BLaER1 treated with 17β-estradiol and CSF1 and Interleukin-3, amounts not matched to agents 10 nM and 100 nM (cell line): ENCODE measurements at regions not wholly inside any gene's neighbourhood (a gene's known extent, or its start where the extent isn't known, plus 50 kb on each side); places are given as distances from the start of the nearest gene placed in this dataset.

Source experiments
- H3K27ac ChIP-seq, 11 experiments: shearing (Covaris generic); formaldehyde crosslinking; 2 replicates each; pipeline ENCODE4 v1.8.1; 2022
- H3K27me3 ChIP-seq, 11 experiments: shearing (Covaris generic); formaldehyde crosslinking; 2 replicates each; pipeline ENCODE4 v1.8.1; 2022
- H3K36me3 ChIP-seq, 11 experiments: shearing (Covaris generic); formaldehyde crosslinking; 2 replicates each; pipeline ENCODE4 v1.8.1; 2022
- H3K4me1 ChIP-seq, 10 experiments: shearing (Covaris generic); formaldehyde crosslinking; 2 replicates each; pipeline ENCODE4 v1.8.1; 2022
- H3K4me2 ChIP-seq, 11 experiments: shearing (Covaris generic); formaldehyde crosslinking; 2 replicates each; pipeline ENCODE4 v1.8.1; 2022
- H3K4me3 ChIP-seq, 10 experiments: shearing (Covaris generic); formaldehyde crosslinking; 2 replicates each; pipeline ENCODE4 v1.8.1; 2022
- H3K9ac ChIP-seq, 11 experiments: shearing (Covaris generic); formaldehyde crosslinking; 2 replicates each; pipeline ENCODE4 v1.8.1; 2022
- H3K9me3 ChIP-seq, 11 experiments: shearing (Covaris generic); formaldehyde crosslinking; replicated peaks in 1 of 11; 2 replicates each; pipeline ENCODE4 v1.8.1; 2022
- H4K20me1 ChIP-seq, 11 experiments: shearing (Covaris generic); formaldehyde crosslinking; 2 replicates each; pipeline ENCODE4 v1.8.1; 2022
- Cebpa-rat ChIP-seq, 11 experiments: shearing (Covaris generic); IDR thresholded peaks; 2 replicates each; pipeline ENCODE4 v1.8.1; 2022

- TF ChIP-seq Cebpa-rat (IDR thresholded peaks at IDR 0.05) = no peak
- no peaks in the 10 kb centered on the region for H3K4me1 ChIP-seq
- H3K27ac ChIP-seq = no peak overlapping the region
- no peak overlapping the region for H3K9ac ChIP-seq
- H3K36me3 ChIP-seq = no peaks in the 10 kb centered on the region
- no peaks in the 10 kb centered on the region for H3K27me3 ChIP-seq
- H3K4me2 ChIP-seq = no peak overlapping the region
- no peak overlapping the region for H3K4me3 ChIP-seq
- H3K9me3 ChIP-seq = no peaks in the 10 kb centered on the region
- no peaks in the 10 kb centered on the region for H4K20me1 ChIP-seq
Observed at GRCh38 chr11:91257667-91258066, 967.0 kb upstream of the FAT3 start.

DNA sequence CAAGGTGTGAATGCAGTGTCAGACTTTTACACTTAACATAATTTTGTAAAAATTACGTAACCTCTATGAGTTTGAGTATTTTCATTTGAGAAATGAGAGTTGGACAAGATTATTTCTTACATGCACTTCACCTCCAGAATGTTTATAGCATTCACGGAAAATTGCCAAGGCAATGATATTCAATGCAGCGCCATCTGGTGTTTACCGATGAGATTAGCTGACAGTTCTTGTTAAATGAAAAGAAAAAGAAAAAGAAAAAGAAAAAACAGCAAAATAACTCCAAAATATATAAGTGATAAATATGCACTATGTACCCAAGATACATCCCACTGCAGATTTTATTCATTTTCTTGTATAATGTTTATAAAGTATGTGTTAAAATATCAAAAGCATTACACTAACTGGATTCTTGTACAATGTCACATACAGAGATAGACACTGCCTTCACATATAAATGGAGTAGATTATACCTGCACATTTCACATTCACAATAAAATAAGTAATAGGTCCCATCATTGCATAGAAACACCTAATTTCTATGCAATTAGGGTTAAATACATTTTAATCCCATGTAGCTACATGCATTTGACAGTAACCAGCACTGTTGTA lies 976.3 kb upstream of the FAT3 start:
- Histone ChIP-seq H3K4me1 (no peaks in the 10 kb centered on the region), H3K4me3 (no peak overlapping the region), H3K27ac (no peak overlapping the region), H3K36me3 (no peaks in the 10 kb centered on the region), H3K4me2 (no peak overlapping the region), H3K9me3 (0 out of 22 replicates have a peak, but pooled peaks cover 0 to 5% (median 0%) of the 10 kb centered on the region in 11 experiments), H3K27me3 (no peaks in the 10 kb centered on the region), H4K20me1 (no peaks in the 10 kb centered on the region), H3K9ac (no peak overlapping the region)
- TF ChIP-seq Cebpa-rat (IDR thresholded peaks at IDR 0.05) = no peak

- no peak overlapping the region for H3K27ac ChIP-seq
- H4K20me1 ChIP-seq = no peaks in the 10 kb centered on the region
- 0 out of 22 replicates have a peak, but pooled peaks cover 0 to 3% (median 0%) of the 10 kb centered on the region in 11 experiments for H3K9me3 ChIP-seq
- no peak overlapping the region for H3K4me3 ChIP-seq
- H3K4me2 ChIP-seq = no peak overlapping the region
- no peaks in the 10 kb centered on the region for H3K36me3 ChIP-seq
- H3K4me1 ChIP-seq = no peaks in the 10 kb centered on the region
- no peaks in the 10 kb centered on the region for H3K27me3 ChIP-seq
- TF ChIP-seq Cebpa-rat (IDR thresholded peaks at IDR 0.05) = no peak
- H3K9ac ChIP-seq = no peak overlapping the region
Observed at GRCh38 chr11:91247009-91247735, 977.4 kb upstream of the FAT3 start.

GRCh38 chr11:91244912-91245311 lies 979.7 kb upstream of the FAT3 start:
- Histone ChIP-seq H3K36me3 (no peaks in the 10 kb centered on the region), H3K9ac (no peak overlapping the region), H3K4me1 (no peaks in the 10 kb centered on the region), H4K20me1 (no peaks in the 10 kb centered on the region), H3K27ac (no peak overlapping the region), H3K4me3 (no peak overlapping the region), H3K27me3 (no peaks in the 10 kb centered on the region), H3K4me2 (no peak overlapping the region), H3K9me3 (no peaks in the 10 kb centered on the region)
- no peak for TF ChIP-seq Cebpa-rat (IDR thresholded peaks at IDR 0.05)

DNA sequence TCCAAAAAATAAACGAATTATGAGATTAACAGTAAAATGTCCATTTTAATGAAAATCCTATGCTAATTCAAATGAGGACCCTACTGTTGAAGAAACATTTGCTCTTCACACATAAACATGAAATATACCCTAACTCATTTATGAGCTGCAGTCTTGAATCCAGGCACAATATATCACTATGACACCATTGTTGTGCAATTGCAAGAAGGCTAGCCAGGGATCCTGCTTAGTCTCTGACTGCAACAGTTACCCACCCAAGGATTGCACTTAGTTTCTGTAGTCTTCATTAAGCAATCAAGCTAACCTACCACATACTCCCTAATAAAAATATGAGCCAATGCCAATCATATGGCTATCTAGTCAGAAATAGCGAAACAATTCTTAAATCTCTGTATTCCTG lies 981.0 kb upstream of the FAT3 start:
- Histone ChIP-seq H3K4me1 (no peaks in the 10 kb centered on the region), H3K27ac (no peak overlapping the region), H4K20me1 (no peaks in the 10 kb centered on the region), H3K9ac (no peak overlapping the region), H3K4me3 (no peak overlapping the region), H3K4me2 (no peak overlapping the region), H3K36me3 (no peaks in the 10 kb centered on the region), H3K27me3 (no peaks in the 10 kb centered on the region), H3K9me3 (no peaks in the 10 kb centered on the region)
- no peak for TF ChIP-seq Cebpa-rat (IDR thresholded peaks at IDR 0.05)

GRCh38 chr11:91243051-91243450 lies 981.6 kb upstream of the FAT3 start:
- Histone ChIP-seq H3K4me3 (no peak overlapping the region), H3K4me2 (no peak overlapping the region), H3K9ac (no peak overlapping the region), H3K27ac (no peak overlapping the region), H3K36me3 (no peaks in the 10 kb centered on the region), H4K20me1 (no peaks in the 10 kb centered on the region), H3K27me3 (no peaks in the 10 kb centered on the region), H3K9me3 (no peaks in the 10 kb centered on the region), H3K4me1 (no peaks in the 10 kb centered on the region)
- TF ChIP-seq Cebpa-rat (IDR thresholded peaks at IDR 0.05) = no peak

DNA sequence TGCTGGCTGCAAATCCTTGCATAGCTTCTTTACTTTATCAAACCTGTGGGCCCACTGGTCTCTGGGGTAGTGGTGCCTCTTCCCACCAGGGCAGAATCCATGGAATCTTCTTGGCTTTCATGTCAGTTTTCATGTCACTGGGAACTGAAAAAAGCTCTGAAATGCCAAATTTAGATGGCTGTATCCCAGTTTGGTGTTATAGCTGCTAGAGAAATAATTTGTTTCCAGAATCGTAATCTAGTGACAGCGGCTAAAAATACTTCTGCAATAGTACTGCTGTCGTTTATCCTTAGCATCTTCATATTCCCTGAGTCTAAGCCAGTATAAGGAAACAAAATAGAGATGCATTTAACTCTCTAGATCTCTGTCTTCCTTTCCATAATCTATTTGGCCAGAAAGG lies 983.4 kb upstream of the FAT3 start:
- Histone ChIP-seq H3K4me1 (no peaks in the 10 kb centered on the region), H3K27ac (no peak overlapping the region), H3K36me3 (no peaks in the 10 kb centered on the region), H4K20me1 (no peaks in the 10 kb centered on the region), H3K9ac (no peak overlapping the region), H3K27me3 (no peaks in the 10 kb centered on the region), H3K4me3 (no peak overlapping the region), H3K4me2 (no peak overlapping the region), H3K9me3 (no peaks in the 10 kb centered on the region)
- no peak for TF ChIP-seq Cebpa-rat (IDR thresholded peaks at IDR 0.05)

- Histone ChIP-seq H3K4me1 (no peaks in the 10 kb centered on the region), H3K27ac (no peak overlapping the region), H3K36me3 (no peaks in the 10 kb centered on the region), H3K9ac (no peak overlapping the region), H3K4me2 (no peak overlapping the region), H4K20me1 (no peaks in the 10 kb centered on the region), H3K27me3 (no peaks in the 10 kb centered on the region), H3K4me3 (no peak overlapping the region), H3K9me3 (no peaks in the 10 kb centered on the region)
- TF ChIP-seq Cebpa-rat (IDR thresholded peaks at IDR 0.05) = no peak
Observed at GRCh38 chr11:91239359-91239758, 985.3 kb upstream of the FAT3 start.

DNA sequence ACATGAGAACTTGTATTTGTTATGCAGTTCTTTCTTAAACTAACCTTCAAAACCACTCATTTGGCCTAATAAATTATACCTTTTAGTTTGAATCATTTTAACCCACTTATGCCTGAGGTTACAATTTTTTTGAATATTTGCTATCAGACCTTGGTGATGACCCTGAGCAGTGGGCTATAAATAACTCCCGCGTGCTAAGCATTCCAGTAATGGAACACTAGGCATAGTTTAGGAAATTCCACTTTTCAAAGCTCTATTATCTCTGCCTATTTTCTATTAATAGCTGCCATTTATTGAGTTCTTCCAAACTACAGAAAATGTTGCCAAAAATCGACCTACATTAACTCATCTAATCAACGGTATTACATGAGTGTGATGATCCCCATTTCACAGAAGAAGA lies 993.4 kb upstream of the FAT3 start:
- H3K27me3 ChIP-seq = no peaks in the 10 kb centered on the region
- 0 out of 22 replicates have a peak, but pooled peaks cover 0 to 1% (median 0%) of the 10 kb centered on the region in 11 experiments for H3K9me3 ChIP-seq
- no peak overlapping the region for H3K9ac ChIP-seq
- H4K20me1 ChIP-seq = no peaks in the 10 kb centered on the region
- no peak for TF ChIP-seq Cebpa-rat (IDR thresholded peaks at IDR 0.05)
- H3K4me1 ChIP-seq = no peaks in the 10 kb centered on the region
- H3K4me2 ChIP-seq = no peak overlapping the region
- H3K36me3 ChIP-seq = no peaks in the 10 kb centered on the region
- H3K27ac ChIP-seq = no peak overlapping the region
- no peak overlapping the region for H3K4me3 ChIP-seq

DNA sequence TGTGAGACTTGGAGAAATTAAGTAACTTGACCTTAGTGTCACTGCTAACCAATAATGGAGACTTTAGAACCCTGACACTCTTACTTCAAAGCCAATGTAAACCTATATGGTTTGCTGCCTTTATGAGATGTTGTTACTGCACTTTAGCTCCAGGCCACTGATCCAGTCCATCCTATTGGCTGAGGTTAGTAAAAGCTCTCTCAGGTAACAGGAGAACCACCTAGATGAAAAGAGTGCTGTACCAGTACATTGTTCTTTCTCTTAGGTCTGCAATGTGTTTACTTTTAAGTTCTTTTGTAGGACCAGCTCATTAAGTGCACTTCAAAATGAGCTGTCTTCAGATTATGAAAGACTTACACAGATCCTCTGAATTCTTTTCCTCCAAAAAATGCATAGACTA lies 994.0 kb upstream of the FAT3 start:
- Histone ChIP-seq H3K4me3 (no peak overlapping the region), H4K20me1 (no peaks in the 10 kb centered on the region), H3K36me3 (no peaks in the 10 kb centered on the region), H3K9me3 (0 out of 22 replicates have a peak, but pooled peaks cover 0 to 3% (median 0%) of the 10 kb centered on the region in 11 experiments), H3K27ac (no peak overlapping the region), H3K4me1 (no peaks in the 10 kb centered on the region), H3K27me3 (no peaks in the 10 kb centered on the region), H3K4me2 (no peak overlapping the region), H3K9ac (no peak overlapping the region)
- TF ChIP-seq Cebpa-rat (IDR thresholded peaks at IDR 0.05) = no peak
